WTC11 (cell line): ENCODE measurements at regions not wholly inside any gene's neighbourhood (a gene's known extent, or its start where the extent isn't known, plus 50 kb on each side); places are given as distances from the start of the nearest gene placed in this dataset.

Experiments
- ATAC-seq: fragments of 200-7000 bp; cut with Tn5 transposase; 2 replicates; pipeline ENCODE4 v1.10.0; 2021; ENCODE audit warnings: mild to moderate bottlenecking, moderate library complexity
- CTCF ChIA-PET: fragments of 300-600 bp; sonication (Branson Sonifier 250); formaldehyde crosslinking; loops from one replicate; lab custom pipeline; 2021; ENCODE audit warnings: antibody characterized with exemption; lab: Charles Lee
- POLR2A ChIA-PET: fragments of 350-600 bp; sonication (Branson Sonifier 250); formaldehyde crosslinking; loops from one replicate; lab custom pipeline; 2021; ENCODE audit warnings: antibody characterized with exemption; lab: Charles Lee
- DNase-seq: peaks from one replicate; pipeline ENCODE4 v3.0.0; 2021; ENCODE audit warnings: low spot score
- H3K27ac Mint-ChIP-seq: 2 replicates; pipeline ENCODE4 v1.8.0; 2021; ENCODE audit warnings: mixed read lengths
- H3K27me3 Mint-ChIP-seq: 2 replicates; pipeline ENCODE4 v1.8.0; 2021; ENCODE audit warnings: low read depth, mild to moderate bottlenecking, moderate library complexity, mixed read lengths
- H3K36me3 Mint-ChIP-seq: 2 replicates; pipeline ENCODE4 v1.8.0; 2021; ENCODE audit warnings: mixed read lengths
- H3K4me1 Mint-ChIP-seq: 2 replicates; pipeline ENCODE4 v1.8.0; 2022; ENCODE audit warnings: mixed read lengths
- H3K4me3 Mint-ChIP-seq: 2 replicates; pipeline ENCODE4 v1.8.0; 2021; ENCODE audit warnings: mild to moderate bottlenecking, moderate library complexity, mixed read lengths
- H3K9me3 Mint-ChIP-seq: 2 replicates; pipeline ENCODE4 v1.8.0; 2021; ENCODE audit warnings: mixed read lengths
- ATF2 ChIP-seq: sonication (generic); formaldehyde crosslinking; IDR thresholded peaks from 2 replicates; pipeline ENCODE4 v1.8.1; 2022; ENCODE audit warnings: low read depth, missing genetic modification reagents, borderline replicate concordance
- CBFB ChIP-seq: sonication (generic); formaldehyde crosslinking; IDR thresholded peaks from 2 replicates; pipeline ENCODE4 v1.8.1; 2022; ENCODE audit warnings: mild to moderate bottlenecking, low read depth, missing genetic modification reagents
- CREB1 ChIP-seq: sonication (generic); formaldehyde crosslinking; IDR thresholded peaks from 2 replicates; pipeline ENCODE4 v1.8.0; 2023; ENCODE audit warnings: mild to moderate bottlenecking, missing genetic modification reagents
- E2F1 ChIP-seq: sonication (generic); formaldehyde crosslinking; IDR thresholded peaks from 2 replicates; pipeline ENCODE4 v1.8.0; 2022; ENCODE audit warnings: mild to moderate bottlenecking, missing genetic modification reagents
- ELF4 ChIP-seq: sonication (generic); formaldehyde crosslinking; IDR thresholded peaks from 2 replicates; pipeline ENCODE4 v1.8.1; 2022; ENCODE audit warnings: low read depth, mild to moderate bottlenecking, moderate library complexity, missing genetic modification reagents
- GRHL2 ChIP-seq: fragments of 250-450 bp; sonication (Bioruptor Pico); IDR thresholded peaks from 2 replicates; pipeline ENCODE4 v1.8.0; 2022; ENCODE audit warnings: mild to moderate bottlenecking, moderate library complexity; ENCODE audit not compliant: insufficient replicate concordance, severe bottlenecking
- GTF2I ChIP-seq: fragments of 250-450 bp; sonication (Bioruptor Pico); conservative IDR thresholded peaks from 2 replicates; pipeline ENCODE4 v1.4.0; 2021; ENCODE audit warnings: mild to moderate bottlenecking
- KAT7 ChIP-seq: sonication (generic); formaldehyde crosslinking; IDR thresholded peaks from 2 replicates; pipeline ENCODE4 v1.8.1; 2023; ENCODE audit warnings: missing genetic modification reagents, mild to moderate bottlenecking, borderline replicate concordance
- MAX ChIP-seq: sonication (generic); formaldehyde crosslinking; IDR thresholded peaks from 2 replicates; pipeline ENCODE4 v1.8.0; 2022; ENCODE audit warnings: mild to moderate bottlenecking, missing genetic modification reagents
- NFE2L1 ChIP-seq: sonication (generic); formaldehyde crosslinking; IDR thresholded peaks from 2 replicates; pipeline ENCODE4 v1.8.1; 2023; ENCODE audit warnings: missing genetic modification reagents
- NFYB ChIP-seq: sonication (generic); formaldehyde crosslinking; conservative IDR thresholded peaks from 2 replicates; pipeline ENCODE4 v1.8.0; 2022; ENCODE audit warnings: low read depth, missing genetic modification reagents
- NR3C1 ChIP-seq: sonication (generic); formaldehyde crosslinking; conservative IDR thresholded peaks from 2 replicates; pipeline ENCODE4 v1.8.1; 2023; ENCODE audit warnings: low read depth, mild to moderate bottlenecking, missing genetic modification reagents
- PREB ChIP-seq: sonication (generic); formaldehyde crosslinking; IDR thresholded peaks from 2 replicates; pipeline ENCODE4 v1.8.1; 2022; ENCODE audit warnings: mild to moderate bottlenecking, missing genetic modification reagents, moderate library complexity, borderline replicate concordance
- TEAD1 ChIP-seq: sonication (generic); formaldehyde crosslinking; IDR thresholded peaks from 2 replicates; pipeline ENCODE4 v1.8.0; 2022; ENCODE audit warnings: mild to moderate bottlenecking, missing genetic modification reagents
- TEAD4 ChIP-seq: sonication (generic); formaldehyde crosslinking; IDR thresholded peaks from 2 replicates; pipeline ENCODE4 v1.8.0; 2022; ENCODE audit warnings: mild to moderate bottlenecking, missing genetic modification reagents
- ZNF138 ChIP-seq: sonication (generic); formaldehyde crosslinking; conservative IDR thresholded peaks from 2 replicates; pipeline ENCODE4 v1.8.1; 2022; ENCODE audit warnings: mild to moderate bottlenecking, moderate library complexity, missing genetic modification reagents
- ZNF512 ChIP-seq: sonication (generic); formaldehyde crosslinking; IDR thresholded peaks from 2 replicates; pipeline ENCODE4 v1.8.1; 2022; ENCODE audit warnings: missing genetic modification reagents, borderline replicate concordance
- TF ChIP-seq, protein P1 (sequence below): sonication (generic); formaldehyde crosslinking; conservative IDR thresholded peaks from 2 replicates; pipeline ENCODE4 v1.8.1; 2023; ENCODE audit warnings: mild to moderate bottlenecking, low read depth, missing genetic modification reagents, moderate library complexity
- TF ChIP-seq, protein P2 (sequence below): sonication (generic); formaldehyde crosslinking; IDR thresholded peaks from 2 replicates; pipeline ENCODE4 v1.8.1; 2023; ENCODE audit warnings: mild to moderate bottlenecking, moderate library complexity, missing genetic modification reagents

- DNase-seq = no peak
- ChIA-PET CTCF (no interaction called here), POLR2A (no interaction called here)
- H3K27me3 Mint-ChIP-seq = no peaks in the 10 kb centered on the region
- H3K4me3 Mint-ChIP-seq = no peak overlapping the region
- H3K4me1 Mint-ChIP-seq = 0 out of 2 replicates have a peak, but pooled peaks cover 3% of the 10 kb centered on the region
- no peaks in the 10 kb centered on the region for H3K36me3 Mint-ChIP-seq
- no peak overlapping the region for H3K27ac Mint-ChIP-seq
- TF ChIP-seq KAT7 (CRISPR knock-in tag) (no peak), GRHL2 (CRISPR knock-in tag) (no peak), TEAD4 (CRISPR knock-in tag) (no peak), TEAD1 (CRISPR knock-in tag) (no peak), NR3C1 (CRISPR knock-in tag) (no peak), ATF2 (CRISPR knock-in tag) (no peak), ZNF138 (CRISPR knock-in tag) (no peak), PREB (CRISPR knock-in tag) (no peak), CREB1 (no peak), NFYB (no peak), ELF4 (CRISPR knock-in tag) (no peak), GTF2I (no peak), NFE2L1 (CRISPR knock-in tag) (no peak), CBFB (CRISPR knock-in tag) (no peak), E2F1 (CRISPR knock-in tag) (no peak), MAX (CRISPR knock-in tag) (no peak)
- TF ChIP-seq, protein P1, sequence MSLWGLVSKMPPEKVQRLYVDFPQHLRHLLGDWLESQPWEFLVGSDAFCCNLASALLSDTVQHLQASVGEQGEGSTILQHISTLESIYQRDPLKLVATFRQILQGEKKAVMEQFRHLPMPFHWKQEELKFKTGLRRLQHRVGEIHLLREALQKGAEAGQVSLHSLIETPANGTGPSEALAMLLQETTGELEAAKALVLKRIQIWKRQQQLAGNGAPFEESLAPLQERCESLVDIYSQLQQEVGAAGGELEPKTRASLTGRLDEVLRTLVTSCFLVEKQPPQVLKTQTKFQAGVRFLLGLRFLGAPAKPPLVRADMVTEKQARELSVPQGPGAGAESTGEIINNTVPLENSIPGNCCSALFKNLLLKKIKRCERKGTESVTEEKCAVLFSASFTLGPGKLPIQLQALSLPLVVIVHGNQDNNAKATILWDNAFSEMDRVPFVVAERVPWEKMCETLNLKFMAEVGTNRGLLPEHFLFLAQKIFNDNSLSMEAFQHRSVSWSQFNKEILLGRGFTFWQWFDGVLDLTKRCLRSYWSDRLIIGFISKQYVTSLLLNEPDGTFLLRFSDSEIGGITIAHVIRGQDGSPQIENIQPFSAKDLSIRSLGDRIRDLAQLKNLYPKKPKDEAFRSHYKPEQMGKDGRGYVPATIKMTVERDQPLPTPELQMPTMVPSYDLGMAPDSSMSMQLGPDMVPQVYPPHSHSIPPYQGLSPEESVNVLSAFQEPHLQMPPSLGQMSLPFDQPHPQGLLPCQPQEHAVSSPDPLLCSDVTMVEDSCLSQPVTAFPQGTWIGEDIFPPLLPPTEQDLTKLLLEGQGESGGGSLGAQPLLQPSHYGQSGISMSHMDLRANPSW = no peak
- TF ChIP-seq, protein P2, sequence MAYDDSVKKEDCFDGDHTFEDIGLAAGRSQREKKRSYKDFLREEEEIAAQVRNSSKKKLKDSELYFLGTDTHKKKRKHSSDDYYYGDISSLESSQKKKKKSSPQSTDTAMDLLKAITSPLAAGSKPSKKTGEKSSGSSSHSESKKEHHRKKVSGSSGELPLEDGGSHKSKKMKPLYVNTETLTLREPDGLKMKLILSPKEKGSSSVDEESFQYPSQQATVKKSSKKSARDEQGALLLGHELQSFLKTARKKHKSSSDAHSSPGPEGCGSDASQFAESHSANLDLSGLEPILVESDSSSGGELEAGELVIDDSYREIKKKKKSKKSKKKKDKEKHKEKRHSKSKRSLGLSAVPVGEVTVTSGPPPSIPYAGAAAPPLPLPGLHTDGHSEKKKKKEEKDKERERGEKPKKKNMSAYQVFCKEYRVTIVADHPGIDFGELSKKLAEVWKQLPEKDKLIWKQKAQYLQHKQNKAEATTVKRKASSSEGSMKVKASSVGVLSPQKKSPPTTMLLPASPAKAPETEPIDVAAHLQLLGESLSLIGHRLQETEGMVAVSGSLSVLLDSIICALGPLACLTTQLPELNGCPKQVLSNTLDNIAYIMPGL (CRISPR knock-in tag) = no peak
- no peaks in the 10 kb centered on the region for H3K9me3 Mint-ChIP-seq
- no peak for ATAC-seq
These were observed 367.4 kb downstream of the PSAT1 start for GRCh38 chr9:78664370-78664769.

DNA sequence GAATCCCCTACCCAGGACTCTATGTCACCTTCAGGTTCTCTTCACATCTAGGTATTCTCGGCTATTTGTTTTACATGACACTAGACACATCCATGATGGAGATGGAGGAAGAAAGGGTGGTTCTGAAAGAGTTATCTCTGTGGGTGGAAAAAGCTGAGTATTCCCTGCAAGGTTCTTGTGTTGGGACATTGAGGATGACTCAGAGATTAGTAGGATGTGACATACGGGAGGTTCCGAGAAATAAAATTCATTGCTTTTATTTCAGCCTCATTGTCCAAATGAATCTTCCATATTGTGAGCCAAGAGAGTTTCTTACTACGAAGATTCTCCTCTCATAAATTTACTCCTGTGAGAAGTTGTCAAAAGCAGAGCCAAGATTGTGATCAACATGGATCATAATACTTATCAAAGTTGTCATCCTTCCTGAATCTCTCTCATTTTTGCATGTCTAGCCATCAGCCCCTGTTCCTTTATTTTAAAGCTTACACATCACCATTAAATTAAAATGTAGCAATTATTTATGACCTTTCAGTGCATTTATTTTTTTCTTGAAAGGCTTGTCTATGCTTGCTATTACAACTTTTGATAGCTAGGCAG lies 370.0 kb downstream of the PSAT1 start:
- DNase-seq = no peak
- no peak overlapping the region for H3K4me3 Mint-ChIP-seq
- no peak overlapping the region for H3K27ac Mint-ChIP-seq
- ChIA-PET POLR2A (no interaction called here), CTCF (no interaction called here)
- H3K36me3 Mint-ChIP-seq = no peaks in the 10 kb centered on the region
- no peaks in the 10 kb centered on the region for H3K27me3 Mint-ChIP-seq
- no peaks in the 10 kb centered on the region for H3K9me3 Mint-ChIP-seq
- H3K4me1 Mint-ChIP-seq = peaks cover 6% of the 10 kb centered on the region
- ATAC-seq = no peak
- TF ChIP-seq ATF2 (CRISPR knock-in tag) (no peak), GRHL2 (CRISPR knock-in tag) (no peak), ZNF512 (no peak)
